ENCODE measurements at regions not wholly inside any gene's neighbourhood (a gene's known extent, or its start where the extent isn't known, plus 50 kb on each side); places are given as distances from the start of the nearest gene placed in this dataset.

DNA sequence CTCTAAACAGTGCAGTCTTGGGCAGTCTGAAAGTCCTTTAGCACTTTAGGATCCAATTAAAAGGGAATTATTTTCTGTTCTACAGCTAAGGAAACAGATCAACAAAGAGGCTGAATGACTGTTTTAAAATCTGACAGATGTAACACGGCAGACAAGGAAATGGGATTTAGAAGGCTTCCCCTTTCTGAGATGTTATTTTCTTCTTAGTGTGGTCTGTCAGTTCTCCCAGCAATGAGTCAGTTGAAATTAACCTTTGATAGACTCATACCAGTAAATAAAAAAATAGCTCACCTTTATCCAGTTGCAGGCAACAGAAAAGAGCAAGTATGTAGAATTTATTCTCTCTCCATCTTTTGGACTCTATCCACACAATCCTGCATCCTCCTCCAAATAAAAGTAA lies 98.1 kb downstream of the NEDD1 start:
- TF ChIP-seq, protein P1, sequence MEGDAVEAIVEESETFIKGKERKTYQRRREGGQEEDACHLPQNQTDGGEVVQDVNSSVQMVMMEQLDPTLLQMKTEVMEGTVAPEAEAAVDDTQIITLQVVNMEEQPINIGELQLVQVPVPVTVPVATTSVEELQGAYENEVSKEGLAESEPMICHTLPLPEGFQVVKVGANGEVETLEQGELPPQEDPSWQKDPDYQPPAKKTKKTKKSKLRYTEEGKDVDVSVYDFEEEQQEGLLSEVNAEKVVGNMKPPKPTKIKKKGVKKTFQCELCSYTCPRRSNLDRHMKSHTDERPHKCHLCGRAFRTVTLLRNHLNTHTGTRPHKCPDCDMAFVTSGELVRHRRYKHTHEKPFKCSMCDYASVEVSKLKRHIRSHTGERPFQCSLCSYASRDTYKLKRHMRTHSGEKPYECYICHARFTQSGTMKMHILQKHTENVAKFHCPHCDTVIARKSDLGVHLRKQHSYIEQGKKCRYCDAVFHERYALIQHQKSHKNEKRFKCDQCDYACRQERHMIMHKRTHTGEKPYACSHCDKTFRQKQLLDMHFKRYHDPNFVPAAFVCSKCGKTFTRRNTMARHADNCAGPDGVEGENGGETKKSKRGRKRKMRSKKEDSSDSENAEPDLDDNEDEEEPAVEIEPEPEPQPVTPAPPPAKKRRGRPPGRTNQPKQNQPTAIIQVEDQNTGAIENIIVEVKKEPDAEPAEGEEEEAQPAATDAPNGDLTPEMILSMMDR (IDR thresholded peaks at IDR 0.05; ENCODE audit: borderline replicate concordance) = no peak
- intact Hi-C loops (cut with micrococcal nuclease) = no loop called here
- Histone ChIP-seq H3K36me3 (no peaks in the 10 kb centered on the region), H3K27me3 (ENCODE audit: low read depth) (peaks cover 26% of the 10 kb centered on the region), H3K4me3 (no peak overlapping the region), H3K9me3 (replicated peaks) (no peaks in the 10 kb centered on the region), H3K27ac (replicated peaks) (no peak overlapping the region), H3K4me1 (no peaks in the 10 kb centered on the region)
- no peak for DNase-seq

DNA sequence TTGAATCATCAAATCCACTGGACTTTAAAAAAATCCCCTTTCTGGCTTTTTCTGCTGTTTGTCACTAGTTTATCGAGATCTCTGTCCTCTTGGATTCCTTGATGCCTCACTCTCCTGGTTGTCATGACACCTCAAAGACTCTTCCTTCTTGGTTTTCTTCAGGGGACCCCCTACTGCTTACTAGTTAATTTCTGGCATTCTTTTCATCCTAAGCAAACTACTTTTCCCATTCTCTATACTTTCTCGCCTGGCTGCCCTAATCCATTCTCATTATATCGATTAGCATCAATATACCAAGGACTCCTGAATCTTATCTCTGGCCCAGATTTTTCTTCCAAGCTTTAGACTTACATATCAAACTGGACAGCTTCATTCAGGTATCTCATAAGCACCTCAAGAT lies 98.6 kb downstream of the NEDD1 start:
- Histone ChIP-seq H3K4me3 (no peak overlapping the region), H3K9me3 (replicated peaks) (no peaks in the 10 kb centered on the region), H3K4me1 (no peaks in the 10 kb centered on the region), H3K27me3 (ENCODE audit: low read depth) (peaks cover 26% of the 10 kb centered on the region), H3K36me3 (no peaks in the 10 kb centered on the region), H3K27ac (replicated peaks) (no peak overlapping the region)
- intact Hi-C loops (cut with micrococcal nuclease) = no loop called here
- TF ChIP-seq, protein P1 (IDR thresholded peaks at IDR 0.05; ENCODE audit: borderline replicate concordance) = no peak
- DNase-seq = no peak

DNA sequence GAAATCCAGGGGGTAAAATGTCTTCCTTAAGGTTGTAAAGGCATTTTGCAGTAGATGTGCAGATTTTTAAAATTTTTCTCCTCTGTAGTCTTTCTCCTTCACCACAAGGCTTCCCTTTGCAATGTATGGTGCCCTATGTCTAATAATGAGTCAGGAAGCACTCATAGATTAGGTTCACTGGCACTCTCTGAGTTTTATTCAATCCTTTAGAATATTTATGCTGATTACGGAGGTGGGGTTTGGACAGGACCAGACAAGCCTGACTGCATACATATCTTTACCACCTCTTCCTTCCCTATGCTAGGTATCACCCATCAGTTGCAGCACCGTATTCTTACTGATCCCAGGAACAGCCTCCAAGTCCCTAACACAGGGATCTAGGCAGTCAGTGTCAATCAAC lies 99.5 kb downstream of the NEDD1 start:
- DNase-seq = no peak
- TF ChIP-seq, protein P1 (IDR thresholded peaks at IDR 0.05; ENCODE audit: borderline replicate concordance) = no peak
- H3K4me3 ChIP-seq = no peak overlapping the region
- H3K27ac ChIP-seq (replicated peaks) = no peak overlapping the region
- peaks cover 25% of the 10 kb centered on the region for H3K27me3 ChIP-seq (ENCODE audit: low read depth)
- no peaks in the 10 kb centered on the region for H3K9me3 ChIP-seq (replicated peaks)
- H3K4me1 ChIP-seq = no peaks in the 10 kb centered on the region
- H3K36me3 ChIP-seq = no peaks in the 10 kb centered on the region
- intact Hi-C loops (cut with micrococcal nuclease) = no loop called here

DNA sequence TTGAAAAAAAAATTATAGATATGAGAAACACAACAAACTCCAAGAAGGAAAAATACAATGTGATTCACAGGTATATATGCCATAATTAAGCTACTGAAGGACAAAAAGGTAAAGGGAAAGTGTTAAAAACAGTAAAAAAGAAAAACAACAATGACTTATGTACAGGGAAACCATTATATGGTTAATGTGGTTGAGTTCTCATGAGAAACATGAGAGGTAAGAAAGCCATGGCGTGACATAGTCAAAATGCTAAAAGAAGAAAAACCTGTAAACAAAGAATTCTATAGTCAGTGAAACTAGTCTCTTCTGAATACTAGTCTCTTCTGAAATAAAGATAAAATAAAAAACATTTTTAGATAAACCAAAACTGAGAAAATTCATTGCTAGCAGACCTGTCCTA lies 109.1 kb downstream of the NEDD1 start:
- intact Hi-C loops (cut with micrococcal nuclease) = no loop called here
- H3K9me3 ChIP-seq (replicated peaks) = peaks cover 33% of the 10 kb centered on the region
- TF ChIP-seq, protein P1 (IDR thresholded peaks at IDR 0.05; ENCODE audit: borderline replicate concordance) = no peak
- H3K36me3 ChIP-seq = no peaks in the 10 kb centered on the region
- H3K4me3 ChIP-seq = no peak overlapping the region
- no peak for DNase-seq
- no peak overlapping the region for H3K27ac ChIP-seq (replicated peaks)
- no peaks in the 10 kb centered on the region for H3K4me1 ChIP-seq
- no peaks in the 10 kb centered on the region for H3K27me3 ChIP-seq (ENCODE audit: low read depth)

DNA sequence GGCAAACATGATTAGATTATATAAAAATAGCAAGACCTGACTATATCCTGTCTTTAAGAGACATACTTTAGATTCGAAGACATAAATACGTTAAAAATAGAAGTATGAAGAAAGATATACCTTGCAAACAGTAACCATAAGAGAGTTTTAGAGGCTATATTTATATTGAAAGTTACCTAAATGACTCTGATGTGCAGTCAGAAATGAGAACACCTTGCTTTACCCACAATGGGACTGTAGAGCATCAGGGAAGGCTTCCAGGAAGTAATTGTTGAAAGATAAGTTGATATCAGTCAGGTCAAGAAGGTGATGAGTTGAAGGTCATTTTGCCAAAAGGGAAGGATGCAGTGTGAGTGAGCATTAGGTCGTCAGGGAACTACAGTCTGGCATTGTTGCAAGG lies 110.2 kb downstream of the NEDD1 start:
- no peak overlapping the region for H3K27ac ChIP-seq (replicated peaks)
- H3K27me3 ChIP-seq (ENCODE audit: low read depth) = no peaks in the 10 kb centered on the region
- H3K4me1 ChIP-seq = no peaks in the 10 kb centered on the region
- no peak overlapping the region for H3K4me3 ChIP-seq
- DNase-seq = no peak
- TF ChIP-seq, protein P1 (IDR thresholded peaks at IDR 0.05; ENCODE audit: borderline replicate concordance) = no peak
- intact Hi-C loops (cut with micrococcal nuclease) = no loop called here
- H3K9me3 ChIP-seq (replicated peaks) = peaks cover 33% of the 10 kb centered on the region
- no peaks in the 10 kb centered on the region for H3K36me3 ChIP-seq
